Suppressor macrophage treated with lipopolysaccharide for 4 hours (primary cell): ENCODE measurements at regions not wholly inside any gene's neighbourhood (a gene's known extent, or its start where the extent isn't known, plus 50 kb on each side); places are given as distances from the start of the nearest gene placed in this dataset.

Experiments
- DNase-seq: peaks from one replicate; pipeline ENCODE4 v3.0.0-alpha.2; 2020

- no peak for DNase-seq
Measured at GRCh38 chr13:68390987-68391386, 1160.9 kb upstream of the PCDH9 start.

DNA sequence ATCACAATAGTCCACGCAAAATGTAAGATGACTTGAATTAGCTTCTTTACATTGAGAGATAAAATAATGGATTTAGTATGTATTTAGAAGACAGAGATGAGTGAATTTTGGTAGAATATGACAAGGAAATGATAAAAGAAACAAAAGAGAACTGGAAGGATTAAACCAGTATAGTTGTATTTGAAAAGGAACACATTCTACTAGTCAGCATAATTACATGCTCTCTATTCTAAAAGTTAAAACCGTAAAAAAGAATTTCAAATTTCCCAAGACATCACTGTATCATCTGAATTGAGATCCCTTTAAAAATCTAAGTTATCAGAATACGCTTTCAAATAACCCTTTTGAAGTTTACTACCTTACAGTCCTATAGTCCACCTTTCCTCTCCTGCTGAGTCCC, 1156.7 kb upstream of the PCDH9 start:
- DNase-seq = no peak

- no peak for DNase-seq
Measured at GRCh38 chr13:68380041-68380973, 1150.2 kb upstream of the PCDH9 start.

DNA sequence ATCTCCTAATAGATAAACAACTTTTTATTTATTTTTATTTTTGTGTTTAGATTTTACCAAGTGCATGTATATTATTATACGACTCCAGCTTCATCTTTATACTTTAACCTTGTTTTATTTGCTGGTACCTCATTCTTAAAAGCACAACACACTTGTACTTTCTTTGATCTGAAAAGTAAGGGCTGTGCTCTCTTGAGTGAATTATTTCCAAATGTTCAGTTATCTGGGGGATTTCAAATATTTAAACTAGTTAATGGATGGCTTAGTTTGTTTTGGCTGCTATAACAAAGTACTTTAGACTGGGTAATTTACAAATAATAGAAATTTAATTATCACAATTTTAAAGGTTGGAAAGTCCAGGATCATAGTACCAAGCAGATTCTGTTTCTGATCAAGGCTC, 1148.2 kb upstream of the PCDH9 start:
- DNase-seq = no peak

GRCh38 chr13:68375004-68375403, 1144.9 kb upstream of the PCDH9 start:
- DNase-seq = no peak

DNA sequence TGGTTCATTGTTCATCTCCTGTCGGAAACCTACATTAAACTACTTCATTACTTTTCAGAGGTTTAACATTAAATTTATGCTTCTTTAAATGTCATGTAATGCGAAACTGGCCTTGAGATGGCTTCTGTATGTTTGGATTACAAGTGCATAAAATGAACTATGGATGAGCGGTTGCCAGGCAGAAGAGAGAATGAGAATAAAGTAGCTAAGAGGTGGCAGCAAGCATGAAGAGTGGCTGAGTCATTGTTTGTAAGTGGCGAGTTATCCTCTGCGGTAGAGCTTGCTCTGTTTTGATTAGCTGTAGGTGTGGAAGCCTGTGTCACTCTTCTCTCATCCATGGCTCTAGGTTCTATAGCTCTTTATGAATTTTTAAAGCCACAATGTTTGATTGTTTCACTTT, 1139.6 kb upstream of the PCDH9 start:
- no peak for DNase-seq

DNA sequence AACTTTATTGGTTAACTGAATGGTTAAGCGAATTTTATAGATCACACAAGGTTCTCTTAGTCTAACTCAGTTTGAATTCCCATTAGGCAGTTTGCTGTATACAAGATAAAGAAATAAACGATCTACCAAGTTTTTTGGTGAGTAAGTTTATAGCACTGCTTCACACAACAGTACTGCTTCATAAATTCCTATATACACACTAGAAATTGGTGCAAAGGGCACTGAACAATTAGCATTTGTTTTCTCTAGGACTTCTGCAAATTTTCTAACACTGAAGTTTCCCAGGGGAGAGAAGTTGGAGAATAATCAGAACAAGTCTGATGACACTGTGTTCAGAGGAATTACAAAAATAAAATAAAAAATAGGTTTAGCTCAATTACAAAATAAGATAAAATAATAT, 1138.8 kb upstream of the PCDH9 start:
- no peak for DNase-seq

GRCh38 chr13:68359105-68359504, 1129.0 kb upstream of the PCDH9 start:
- no peak for DNase-seq

DNA sequence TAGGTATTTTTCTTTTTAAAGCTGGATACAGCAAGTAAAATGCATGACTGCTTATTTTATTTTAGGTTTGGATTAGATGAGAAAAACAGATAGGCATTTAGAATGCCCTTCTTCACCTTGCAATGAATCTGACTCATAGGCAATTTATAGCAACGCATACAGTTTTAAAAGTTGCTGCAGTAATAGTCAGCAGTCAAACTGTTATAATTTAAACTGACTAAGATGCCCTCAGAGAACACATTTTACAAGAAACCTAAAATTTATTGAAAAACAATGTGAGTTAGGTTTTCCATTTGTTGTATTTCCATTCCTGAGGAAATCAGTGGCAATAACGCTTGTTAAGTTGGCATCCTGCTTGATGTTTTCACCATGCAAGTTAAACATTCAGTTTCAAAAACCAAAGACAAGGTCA, 1128.2 kb upstream of the PCDH9 start:
- no peak for DNase-seq

GRCh38 chr13:68350554-68350953, 1120.4 kb upstream of the PCDH9 start:
- DNase-seq = no peak

GRCh38 chr13:68347220-68347619, 1117.1 kb upstream of the PCDH9 start:
- DNase-seq = no peak

DNA sequence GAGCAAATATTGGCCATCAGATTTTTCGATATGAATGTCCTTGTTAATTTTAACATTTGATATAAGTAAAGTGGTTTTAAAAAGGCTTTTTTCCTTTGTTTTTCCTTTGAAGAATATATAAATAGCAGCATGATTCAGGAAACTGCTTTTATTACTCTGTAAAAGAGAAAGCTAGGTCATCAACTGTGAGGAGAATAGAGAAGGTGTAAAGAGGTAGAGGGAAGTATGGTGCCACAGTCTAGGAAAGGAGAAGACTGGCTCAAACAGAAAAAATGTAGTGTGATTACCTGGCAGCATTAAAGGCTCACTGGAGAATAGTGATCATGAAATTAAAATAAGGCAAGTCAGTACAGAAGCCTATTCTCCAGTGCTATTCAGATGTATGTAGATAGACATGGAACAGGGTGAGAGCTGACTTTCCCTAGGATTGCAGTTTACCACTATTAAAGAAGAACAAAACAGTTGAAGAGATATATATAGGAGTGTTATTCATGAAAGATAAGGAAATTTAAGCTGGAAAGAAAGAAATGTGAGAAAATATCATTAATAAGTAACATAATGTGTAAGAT, 1115.9 kb upstream of the PCDH9 start:
- DNase-seq = no peak

GRCh38 chr13:68323124-68323523, 1093.0 kb upstream of the PCDH9 start:
- DNase-seq = no peak

DNA sequence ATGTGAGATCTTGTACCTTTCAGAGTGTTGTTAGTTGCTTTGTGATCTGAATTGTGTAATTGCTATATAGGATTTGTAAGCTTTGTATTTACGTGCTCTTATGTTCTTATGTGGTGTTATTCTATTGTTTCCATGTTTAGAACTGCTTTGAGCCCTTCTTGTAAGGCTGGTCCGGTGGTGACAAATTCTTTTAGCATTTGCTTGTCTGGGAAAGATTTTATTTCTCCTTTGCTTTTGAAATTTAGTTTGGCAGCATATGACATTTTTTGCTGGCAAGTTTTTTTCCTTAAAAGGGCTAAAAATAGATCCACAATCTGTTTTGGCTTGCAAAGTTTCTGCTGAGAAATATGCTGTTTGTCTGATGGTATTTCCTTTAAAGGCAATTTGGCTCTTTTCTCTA, 1089.2 kb upstream of the PCDH9 start:
- DNase-seq = no peak

DNA sequence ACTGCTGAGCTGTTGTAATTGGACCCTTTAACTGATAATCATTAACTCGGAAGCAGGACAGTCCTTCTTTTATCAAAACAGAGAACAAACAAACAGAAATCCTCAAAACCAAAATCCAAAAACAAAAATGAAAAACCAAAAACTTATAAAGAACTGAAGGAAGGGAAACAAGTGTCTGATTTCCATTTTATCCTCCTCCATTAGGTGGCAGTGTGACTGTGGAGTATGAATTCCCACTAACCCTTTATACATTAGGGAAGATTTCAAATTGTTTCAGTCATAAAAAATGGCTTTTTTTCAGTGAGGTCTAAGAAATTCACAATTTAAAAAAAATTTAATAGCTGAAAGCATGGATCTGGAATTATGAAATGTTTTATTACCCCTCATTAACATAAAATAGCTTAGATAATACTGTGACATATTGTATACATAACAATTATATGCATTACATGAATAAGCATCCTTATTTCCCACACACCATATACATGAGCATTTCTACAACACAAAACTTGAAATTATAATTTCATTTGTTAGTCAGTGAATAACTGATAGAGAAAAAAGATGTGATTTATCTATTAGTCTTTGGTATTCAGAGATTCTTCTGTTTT, 1074.3 kb upstream of the PCDH9 start:
- DNase-seq = peak; percentile 10

GRCh38 chr13:68293631-68294030, 1063.5 kb upstream of the PCDH9 start:
- DNase-seq = no peak

GRCh38 chr13:68292601-68293000, 1062.5 kb upstream of the PCDH9 start:
- DNase-seq = no peak

DNA sequence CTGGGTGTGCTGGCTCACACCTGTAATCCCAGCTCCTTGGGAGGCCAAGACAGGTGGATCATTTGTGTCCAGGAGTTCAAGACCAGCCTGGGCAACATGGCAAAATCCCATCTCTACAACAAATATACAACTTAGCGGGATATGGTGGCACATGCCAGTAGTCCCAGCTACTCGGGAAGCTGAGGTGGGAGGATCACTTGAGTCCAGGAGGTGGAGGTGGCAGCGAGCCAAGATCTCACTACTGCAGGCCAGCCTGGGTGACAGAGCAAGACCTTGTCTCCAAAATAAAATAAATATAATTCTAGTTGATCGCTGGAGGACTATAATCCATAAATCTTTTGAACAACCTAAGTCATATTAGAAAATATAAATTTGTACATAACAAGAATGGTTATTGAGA, 1061.5 kb upstream of the PCDH9 start:
- DNase-seq = no peak

GRCh38 chr13:68275758-68276157, 1045.6 kb upstream of the PCDH9 start:
- DNase-seq = no peak

- DNase-seq = no peak
Measured at GRCh38 chr13:68272652-68273051, 1042.5 kb upstream of the PCDH9 start.

- no peak for DNase-seq
Measured at GRCh38 chr13:68264692-68265091, 1034.6 kb upstream of the PCDH9 start.

DNA sequence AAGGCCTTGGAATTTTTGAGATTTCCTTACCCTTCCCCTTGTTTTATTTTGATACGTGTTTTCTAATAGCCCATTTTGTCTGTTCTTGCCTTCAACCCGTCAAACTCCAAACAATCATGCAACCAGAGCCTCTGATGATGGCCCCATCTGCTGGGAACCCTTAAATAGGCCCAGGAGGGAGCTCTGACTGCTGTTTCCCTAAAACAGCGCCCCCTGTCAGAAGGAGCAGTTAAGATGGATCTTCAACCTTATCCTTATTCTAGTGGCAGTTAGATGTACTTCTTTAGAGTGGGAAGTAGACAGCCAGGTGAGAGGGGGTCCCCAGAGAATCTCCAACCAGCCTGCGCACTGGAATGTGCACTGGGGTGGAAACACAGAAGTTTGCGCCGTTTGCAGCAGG, 1031.0 kb upstream of the PCDH9 start:
- DNase-seq = no peak

- DNase-seq = no peak
Measured at GRCh38 chr13:68257111-68257842, 1027.1 kb upstream of the PCDH9 start.

- DNase-seq = no peak
Measured at GRCh38 chr13:68254151-68254550, 1024.0 kb upstream of the PCDH9 start.
